Choroid plexus epithelial cell (primary cell): ENCODE measurements at regions not wholly inside any gene's neighbourhood (a gene's known extent, or its start where the extent isn't known, plus 50 kb on each side); places are given as distances from the start of the nearest gene placed in this dataset.

Experiments
- DNase-seq: peaks from one replicate; pipeline ENCODE4 v3.0.0-alpha.2; 2010; ENCODE audit warnings: low read depth
- H3K4me3 ChIP-seq: 2 replicates; pipeline ENCODE4 v1.5.1; 2011; ENCODE audit warnings: low read depth, mild to moderate bottlenecking, control low read depth, low read length, moderate library complexity
- TF ChIP-seq, protein P1 (sequence below): conservative IDR thresholded peaks from 2 replicates; pipeline ENCODE4 v1.5.1; 2011; ENCODE audit warnings: low read depth, mild to moderate bottlenecking, control low read depth, inconsistent platforms, low read length, moderate library complexity

DNA sequence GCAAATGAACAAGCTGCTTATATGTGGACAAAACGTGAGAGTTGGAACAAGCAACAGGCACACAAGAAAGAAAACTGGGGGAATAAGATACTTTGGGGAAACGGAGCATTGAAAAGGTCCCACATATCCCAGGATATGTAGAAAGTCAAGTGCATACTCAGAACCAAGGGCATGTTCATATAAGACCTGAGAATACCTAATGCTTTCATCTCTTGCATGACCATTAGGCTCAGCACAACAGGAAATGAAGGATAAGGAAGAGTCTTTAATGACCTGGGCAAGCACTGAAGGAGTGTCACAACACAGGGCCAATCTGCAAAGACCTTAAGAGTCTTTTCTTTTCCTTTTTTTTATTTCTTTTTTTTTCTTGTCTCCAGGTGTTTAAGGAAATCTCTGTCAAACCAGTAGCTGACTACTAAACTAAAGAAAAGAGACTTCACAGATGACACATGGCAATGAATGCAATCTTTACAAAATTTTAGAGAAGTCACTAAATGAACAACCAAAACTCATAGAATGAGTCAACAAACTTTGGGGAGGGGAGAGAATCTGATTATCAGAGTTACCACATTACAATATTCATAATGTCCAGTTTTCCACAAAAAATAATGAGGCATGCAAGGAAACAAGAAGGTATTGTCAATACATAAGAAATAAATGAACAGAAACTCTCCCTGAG is 67.9 kb upstream of the STK26 start:
- H3K4me3 ChIP-seq = no peak overlapping the region
- TF ChIP-seq, protein P1, sequence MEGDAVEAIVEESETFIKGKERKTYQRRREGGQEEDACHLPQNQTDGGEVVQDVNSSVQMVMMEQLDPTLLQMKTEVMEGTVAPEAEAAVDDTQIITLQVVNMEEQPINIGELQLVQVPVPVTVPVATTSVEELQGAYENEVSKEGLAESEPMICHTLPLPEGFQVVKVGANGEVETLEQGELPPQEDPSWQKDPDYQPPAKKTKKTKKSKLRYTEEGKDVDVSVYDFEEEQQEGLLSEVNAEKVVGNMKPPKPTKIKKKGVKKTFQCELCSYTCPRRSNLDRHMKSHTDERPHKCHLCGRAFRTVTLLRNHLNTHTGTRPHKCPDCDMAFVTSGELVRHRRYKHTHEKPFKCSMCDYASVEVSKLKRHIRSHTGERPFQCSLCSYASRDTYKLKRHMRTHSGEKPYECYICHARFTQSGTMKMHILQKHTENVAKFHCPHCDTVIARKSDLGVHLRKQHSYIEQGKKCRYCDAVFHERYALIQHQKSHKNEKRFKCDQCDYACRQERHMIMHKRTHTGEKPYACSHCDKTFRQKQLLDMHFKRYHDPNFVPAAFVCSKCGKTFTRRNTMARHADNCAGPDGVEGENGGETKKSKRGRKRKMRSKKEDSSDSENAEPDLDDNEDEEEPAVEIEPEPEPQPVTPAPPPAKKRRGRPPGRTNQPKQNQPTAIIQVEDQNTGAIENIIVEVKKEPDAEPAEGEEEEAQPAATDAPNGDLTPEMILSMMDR = no peak
- DNase-seq = no peak

DNA sequence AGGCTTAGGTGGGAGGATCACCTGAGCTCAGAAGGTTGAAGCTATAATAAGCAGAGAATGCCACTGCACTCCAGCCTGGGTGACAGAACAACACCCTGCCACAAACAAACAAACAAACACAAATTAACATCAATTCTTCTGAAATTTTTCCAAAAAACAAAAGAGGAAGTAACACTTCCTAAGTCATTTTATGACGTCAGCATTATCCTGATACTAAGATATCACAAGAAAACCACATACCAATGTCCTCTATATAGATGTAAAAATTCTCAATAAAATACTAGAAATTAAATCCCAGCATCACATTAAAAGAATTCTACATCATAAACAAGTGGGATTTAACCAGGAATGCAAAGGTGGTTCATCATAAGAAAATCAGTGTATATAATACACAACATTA is 64.4 kb upstream of the STK26 start:
- no peak for DNase-seq
- H3K4me3 ChIP-seq = no peak overlapping the region
- TF ChIP-seq, protein P1 = no peak

DNA sequence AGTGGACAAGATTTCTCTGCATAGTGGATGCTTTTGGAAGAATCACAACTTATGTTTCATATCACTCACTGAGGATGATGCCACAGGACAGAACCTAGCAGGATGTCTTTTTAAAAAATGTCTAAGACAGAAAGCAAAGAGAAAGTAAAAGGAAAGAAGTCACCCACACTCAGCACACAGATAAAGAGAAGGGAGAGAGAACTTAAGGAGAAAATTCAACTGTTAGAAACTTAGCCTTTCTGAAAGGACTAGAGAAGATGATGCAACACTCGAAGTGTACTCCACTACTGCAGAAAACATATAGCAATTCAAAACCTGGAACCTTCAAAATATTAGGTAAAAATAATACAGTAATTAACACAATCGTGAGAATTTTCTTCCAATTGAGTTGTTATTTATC is 52.8 kb upstream of the STK26 start:
- H3K4me3 ChIP-seq = no peak overlapping the region
- DNase-seq = no peak
- TF ChIP-seq, protein P1 = no peak
